K562 (cell line): ENCODE measurements at regions not wholly inside any gene's neighbourhood (a gene's known extent, or its start where the extent isn't known, plus 50 kb on each side); places are given as distances from the start of the nearest gene placed in this dataset.

Experiments used
- ATAC-seq: fragments of 200-7000 bp; cut with Tn5 transposase; 3 replicates; pipeline ENCODE4 v1.9.1; 2020; ENCODE audit warnings: moderate library complexity
- BruUV-seq: library from RNA; stranded (reverse); fragments of 400-500 nt; replicated peaks from 2 replicates; lab custom pipeline; 2021; lab: Mats Ljungman, UMichigan
- CTCF ChIA-PET: fragments of 300-600 bp; formaldehyde crosslinking; extraction: SDS; loops from one replicate; lab custom pipeline; 2021; ENCODE audit warnings: low intra/inter-chr PET ratio; lab: Yijun Ruan, JAX
- POLR2A ChIA-PET: fragments of 300-600, 350-650 bp; sonication (Branson Sonifier 250); formaldehyde crosslinking; extraction: SDS; loops from one replicate; lab custom pipeline; 2021; ENCODE audit warnings: antibody characterized with exemption, inconsistent platforms; lab: Yijun Ruan, JAX
- DNase-seq, 4 experiments: peaks; one replicate each; pipeline versions ENCODE4 v3.0.0 to v3.0.0-alpha.2; 2011 to 2018; ENCODE audit warnings: low spot score in 3 of 4, mixed read lengths in 3 of 4; ENCODE audit errors: extremely low read depth in 1 of 4
- FAIRE-seq: peaks from 2 replicates; lab custom pipeline; 2011; peaks lifted over from hg19 to GRCh38; lab: Jason Lieb, UNC
- H2AFZ ChIP-seq: 2 replicates; pipeline ENCODE4 v1.6.0; 2011; ENCODE audit warnings: low read depth, low read length, control low read depth, inconsistent platforms
- H3K27ac ChIP-seq: fragments of 200-600 bp; 3 replicates; pipeline ENCODE4 v1.8.0; 2011; ENCODE audit warnings: low read depth, mild to moderate bottlenecking, control low read depth, inconsistent platforms, low read length, moderate library complexity, mixed read lengths; ENCODE audit errors: extremely low read depth
- H3K27me3 ChIP-seq, 2 experiments: fragments of 300-600 bp in 1 of 2; 2 replicates in 1 of 2; 3 replicates in 1 of 2; pipeline versions ENCODE4 v1.6.0 to v1.8.0; 2011; ENCODE audit warnings: inconsistent platforms in 2 of 2, low read length in 2 of 2, mild to moderate bottlenecking in 1 of 2, mixed read lengths in 1 of 2, moderate library complexity in 1 of 2; ENCODE audit not compliant: control insufficient read depth in 2 of 2, insufficient read depth in 2 of 2
- H3K36me3 ChIP-seq: fragments of 300-600 bp; 3 replicates; pipeline ENCODE4 v1.8.0; 2011; ENCODE audit warnings: mild to moderate bottlenecking, low read length, inconsistent platforms; ENCODE audit not compliant: control insufficient read depth, insufficient read depth
- H3K4me1 ChIP-seq, 2 experiments: fragments of 200-600 bp in 1 of 2; replicated peaks in 1 of 2; 2 replicates in 1 of 2; 3 replicates in 1 of 2; pipeline versions ENCODE4 v1.5.1 to v1.8.0; 2011; ENCODE audit warnings: inconsistent platforms in 2 of 2, low read length in 2 of 2, mild to moderate bottlenecking in 1 of 2, mixed read lengths in 1 of 2, moderate library complexity in 1 of 2; ENCODE audit not compliant: control insufficient read depth in 2 of 2, insufficient read depth in 2 of 2
- H3K4me2 ChIP-seq: 2 replicates; pipeline ENCODE4 v1.6.1; 2011; ENCODE audit warnings: low read length, control low read depth, inconsistent platforms, mixed read lengths; ENCODE audit not compliant: insufficient read depth
- H3K4me3 ChIP-seq: fragments of 200-600 bp; sonication (generic), shearing (Covaris generic); 2 replicates; pipeline ENCODE4 v1.5.1; 2016; ENCODE audit warnings: control low read depth, inconsistent platforms
- H3K79me2 ChIP-seq: fragments of 200-600 bp; 3 replicates; pipeline ENCODE4 v1.8.0; 2011; ENCODE audit warnings: low read length, inconsistent platforms; ENCODE audit not compliant: control insufficient read depth, insufficient read depth
- H3K9ac ChIP-seq, 2 experiments: 2 replicates each; pipeline versions ENCODE4 v1.6.0 to v1.6.1; 2011; ENCODE audit warnings: low read depth in 2 of 2, low read length in 2 of 2, control low read depth in 1 of 2, inconsistent platforms in 1 of 2, mild to moderate bottlenecking in 1 of 2, mixed read lengths in 1 of 2; ENCODE audit not compliant: insufficient read depth in 1 of 2
- H3K9me1 ChIP-seq: one replicate; pipeline ENCODE4 v1.6.0; 2011; ENCODE audit warnings: inconsistent platforms, mild to moderate bottlenecking, low read length, moderate library complexity; ENCODE audit not compliant: control insufficient read depth, insufficient read depth
- H3K9me3 ChIP-seq: replicated peaks from 2 replicates; pipeline ENCODE4 v1.5.1; 2011; ENCODE audit warnings: low read depth, low read length, inconsistent platforms; ENCODE audit not compliant: control insufficient read depth, insufficient read depth
- H4K20me1 ChIP-seq: replicated peaks from 2 replicates; pipeline ENCODE4 v1.6.1; 2011; ENCODE audit warnings: low read length, inconsistent platforms, mixed read lengths; ENCODE audit not compliant: control insufficient read depth, insufficient read depth
- FOSL1 ChIP-seq: fragments of 200-800 bp; sonication (Bioruptor generic); conservative IDR thresholded peaks from 2 replicates; pipeline ENCODE4 v1.6.1; 2016; ENCODE audit warnings: missing genetic modification characterization, missing compliant biosample characterization
- MAFG ChIP-seq: fragments of 450-650 bp; conservative IDR thresholded peaks from 2 replicates; pipeline ENCODE4 v1.6.1; 2016; ENCODE audit warnings: missing genetic modification characterization, missing compliant biosample characterization
- NONO ChIP-seq, 2 experiments: fragments of 200-400 bp in 1 of 2; fragments of 450-650 bp in 1 of 2; formaldehyde crosslinking in 1 of 2; IDR thresholded peaks; 2 replicates each; pipeline ENCODE4 v1.6.1; 2017; ENCODE audit warnings: low read depth in 2 of 2, mild to moderate bottlenecking in 2 of 2, moderate library complexity in 2 of 2, low read length in 1 of 2
- POLR2B ChIP-seq: fragments of 450-650 bp; IDR thresholded peaks from 2 replicates; pipeline ENCODE4 v1.6.1; 2018; ENCODE audit warnings: low read depth; ENCODE audit not compliant: partially characterized antibody
- PREB ChIP-seq: sonication (generic); formaldehyde crosslinking; IDR thresholded peaks from 2 replicates; pipeline ENCODE4 v1.8.1; 2023; ENCODE audit warnings: mild to moderate bottlenecking, missing genetic modification reagents
- TBP ChIP-seq: optimal IDR thresholded peaks from 2 replicates; pipeline ENCODE3; 2011; ENCODE audit warnings: low read depth, low read length, improper control_type of control experiment
- TFAM ChIP-seq: fragments of 250-450 bp; sonication (Bioruptor Pico); conservative IDR thresholded peaks from 2 replicates; pipeline ENCODE4 v1.5.0; 2021; ENCODE audit warnings: mild to moderate bottlenecking, moderate library complexity
- ZNF830 ChIP-seq: fragments of 250-450 bp; sonication (Bioruptor Pico); IDR thresholded peaks from 2 replicates; pipeline ENCODE4 v1.5.0; 2021; ENCODE audit warnings: mild to moderate bottlenecking
- WGBS: fragments of 100-300 bp; shearing (Covaris generic); methylation state at CpG from one replicate; pipeline ENCODE4 v1.1.6; 2016; ENCODE audit warnings: low coverage, mixed read lengths; ENCODE audit not compliant: insufficient coverage; ENCODE audit errors: missing lambda C conversion rate; 5-methylcytosine and 5-hydroxymethylcytosine counted together
- in situ Hi-C: fragments of 300-500 bp; cut with MboI; formaldehyde crosslinking; loops from 4 replicates; pipeline ENCODE4 v1.15.0; 2018; ENCODE audit warnings: inconsistent platforms, mixed read lengths
- intact Hi-C: fragments of 100-400 bp; cut with micrococcal nuclease; formaldehyde crosslinking; loops from 2 replicates; pipeline ENCODE4 v1.14.2; 2022

GRCh38 chr13:55366676-55367075 is 1774.0 kb upstream of the PRR20A start:
- ChIA-PET POLR2A (no interaction called here), CTCF (no interaction called here)
- no TSS peak for BruUV-seq
- no peak for FAIRE-seq
- Histone ChIP-seq H4K20me1 (no peaks in the 10 kb centered on the region), H3K9ac (no peak overlapping the region), H3K4me3 (no peak overlapping the region), H3K27ac (no peak overlapping the region), H2AFZ (no peak overlapping the region), H3K9me1 (no peaks in the 10 kb centered on the region), H3K79me2 (no peaks in the 10 kb centered on the region), H3K4me1 (no peaks in the 10 kb centered on the region), H3K4me2 (no peak overlapping the region), H3K9me3 (no peaks in the 10 kb centered on the region), H3K27me3 (no peaks in the 10 kb centered on the region), H3K36me3 (no peaks in the 10 kb centered on the region)
- TF ChIP-seq TBP = no peak
- DNase-seq = no peak
- ATAC-seq = no peak
- intact Hi-C loops = no loop called here
- in situ Hi-C loops = no loop called here
- 0% methylated on average over 3 of the region's 3 CpGs for WGBS

GRCh38 chr13:55394470-55394869 is 1746.2 kb upstream of the PRR20A start:
- no peak for DNase-seq
- Histone ChIP-seq H3K4me3 (no peak overlapping the region), H2AFZ (no peak overlapping the region), H3K36me3 (no peaks in the 10 kb centered on the region), H3K9me3 (no peaks in the 10 kb centered on the region), H3K9ac (no peak overlapping the region), H3K27me3 (no peaks in the 10 kb centered on the region), H3K79me2 (no peaks in the 10 kb centered on the region), H3K4me2 (no peak overlapping the region), H3K4me1 (no peaks in the 10 kb centered on the region), H3K9me1 (no peaks in the 10 kb centered on the region), H4K20me1 (no peaks in the 10 kb centered on the region), H3K27ac (no peak overlapping the region)
- in situ Hi-C loops (no loop called here), intact Hi-C loops (no loop called here)
- WGBS = 0% methylated on average over 2 of the region's 3 CpGs
- TF ChIP-seq MAFG (tag) (no peak), NONO (IDR thresholded peaks at IDR 0.05; ENCODE audit: low read depth in 2 of 2, low read length in 1 of 2) (no peak), PREB (CRISPR knock-in tag) (no peak), ZNF830 (no peak), POLR2B (no peak), TFAM (no peak), FOSL1 (tag) (no peak)
- FAIRE-seq = no peak
- ATAC-seq = no peak
- CTCF ChIA-PET = no interaction called here
- POLR2A ChIA-PET = no interaction called here
- BruUV-seq = no TSS peak
